Lower leg skin (tissue), 3 donors: ENCODE measurements at regions not wholly inside any gene's neighbourhood (a gene's known extent, or its start where the extent isn't known, plus 50 kb on each side); places are given as distances from the start of the nearest gene placed in this dataset.

Experiments
- POLR2A ChIP-seq, 2 donors: fragments of 450-650 bp; IDR thresholded peaks; one replicate each; pipeline ENCODE4 v1.6.1; 2016 to 2017; ENCODE audit warnings: antibody characterized with exemption in 2 of 2, mild to moderate bottlenecking in 1 of 2, moderate library complexity in 1 of 2
- TF ChIP-seq, protein P1 (sequence below), 3 donors: fragments of 450-650 bp; IDR thresholded peaks; one replicate each; pipeline ENCODE4 v1.5.1; 2016; ENCODE audit warnings: antibody characterized with exemption in 3 of 3, mild to moderate bottlenecking in 3 of 3, moderate library complexity in 2 of 3

DNA sequence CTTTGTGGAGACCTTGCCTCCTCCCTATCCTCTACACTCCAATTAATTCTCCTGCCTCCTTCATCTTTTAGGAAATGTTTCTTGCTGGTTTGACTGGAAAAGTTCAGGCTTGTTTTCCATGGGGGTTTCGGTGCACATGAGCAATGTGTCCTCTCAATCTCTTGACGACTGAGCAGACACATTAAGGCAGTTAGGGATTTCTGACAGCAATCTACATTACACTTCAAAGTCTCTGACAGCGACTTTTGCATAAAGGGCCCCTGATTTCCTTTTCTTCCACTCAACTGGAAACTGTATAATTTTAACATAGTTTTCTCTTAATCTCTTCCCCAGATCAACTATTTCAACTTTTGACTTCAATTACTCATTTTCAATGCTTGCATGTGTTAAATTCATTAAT is 394.0 kb downstream of the MEIS1 start:
- TF ChIP-seq, protein P1, sequence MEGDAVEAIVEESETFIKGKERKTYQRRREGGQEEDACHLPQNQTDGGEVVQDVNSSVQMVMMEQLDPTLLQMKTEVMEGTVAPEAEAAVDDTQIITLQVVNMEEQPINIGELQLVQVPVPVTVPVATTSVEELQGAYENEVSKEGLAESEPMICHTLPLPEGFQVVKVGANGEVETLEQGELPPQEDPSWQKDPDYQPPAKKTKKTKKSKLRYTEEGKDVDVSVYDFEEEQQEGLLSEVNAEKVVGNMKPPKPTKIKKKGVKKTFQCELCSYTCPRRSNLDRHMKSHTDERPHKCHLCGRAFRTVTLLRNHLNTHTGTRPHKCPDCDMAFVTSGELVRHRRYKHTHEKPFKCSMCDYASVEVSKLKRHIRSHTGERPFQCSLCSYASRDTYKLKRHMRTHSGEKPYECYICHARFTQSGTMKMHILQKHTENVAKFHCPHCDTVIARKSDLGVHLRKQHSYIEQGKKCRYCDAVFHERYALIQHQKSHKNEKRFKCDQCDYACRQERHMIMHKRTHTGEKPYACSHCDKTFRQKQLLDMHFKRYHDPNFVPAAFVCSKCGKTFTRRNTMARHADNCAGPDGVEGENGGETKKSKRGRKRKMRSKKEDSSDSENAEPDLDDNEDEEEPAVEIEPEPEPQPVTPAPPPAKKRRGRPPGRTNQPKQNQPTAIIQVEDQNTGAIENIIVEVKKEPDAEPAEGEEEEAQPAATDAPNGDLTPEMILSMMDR (IDR thresholded peaks at IDR 0.05): no peak
- no peak for TF ChIP-seq POLR2A (IDR thresholded peaks at IDR 0.05)
